AG10803 (cell line): ENCODE measurements at regions not wholly inside any gene's neighbourhood (a gene's known extent, or its start where the extent isn't known, plus 50 kb on each side); places are given as distances from the start of the nearest gene placed in this dataset.
"Not testable (repeated sequence)": the region's sequence is repeated elsewhere in the genome, so short reads cannot be mapped to it uniquely, and the experiment has no call there.

Source experiments
- DNase-seq: peaks from one replicate; pipeline ENCODE4 v3.0.0; 2010; ENCODE audit warnings: low read depth
- H3K4me3 ChIP-seq: 2 replicates; pipeline ENCODE4 v1.5.1; 2011; ENCODE audit warnings: mild to moderate bottlenecking, low read length, control low read depth
- TF ChIP-seq, protein P1 (sequence below): conservative IDR thresholded peaks from 2 replicates; pipeline ENCODE4 v1.5.1; 2011; ENCODE audit warnings: mild to moderate bottlenecking, low read length, control low read depth, inconsistent platforms

DNA sequence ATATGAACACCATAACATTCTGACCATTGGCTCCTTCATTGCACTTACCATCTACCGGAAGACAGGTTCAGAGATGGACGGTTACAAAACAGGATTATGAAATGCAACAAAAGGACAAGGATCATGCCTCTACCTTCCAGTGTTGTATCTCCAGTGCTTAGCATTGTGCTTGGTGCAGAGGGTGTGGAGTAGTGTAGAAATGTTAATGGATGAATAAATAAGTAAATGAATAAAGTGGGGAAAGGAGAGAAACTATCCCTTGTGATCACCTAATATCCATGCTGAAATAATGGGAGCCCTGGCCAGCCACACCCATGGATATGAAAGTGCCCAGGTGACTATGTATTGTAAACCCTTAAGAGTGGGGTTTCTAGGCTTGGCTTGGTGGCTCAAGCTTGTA, 344.8 kb upstream of the LMCD1 start:
- no peak for DNase-seq
- TF ChIP-seq, protein P1, sequence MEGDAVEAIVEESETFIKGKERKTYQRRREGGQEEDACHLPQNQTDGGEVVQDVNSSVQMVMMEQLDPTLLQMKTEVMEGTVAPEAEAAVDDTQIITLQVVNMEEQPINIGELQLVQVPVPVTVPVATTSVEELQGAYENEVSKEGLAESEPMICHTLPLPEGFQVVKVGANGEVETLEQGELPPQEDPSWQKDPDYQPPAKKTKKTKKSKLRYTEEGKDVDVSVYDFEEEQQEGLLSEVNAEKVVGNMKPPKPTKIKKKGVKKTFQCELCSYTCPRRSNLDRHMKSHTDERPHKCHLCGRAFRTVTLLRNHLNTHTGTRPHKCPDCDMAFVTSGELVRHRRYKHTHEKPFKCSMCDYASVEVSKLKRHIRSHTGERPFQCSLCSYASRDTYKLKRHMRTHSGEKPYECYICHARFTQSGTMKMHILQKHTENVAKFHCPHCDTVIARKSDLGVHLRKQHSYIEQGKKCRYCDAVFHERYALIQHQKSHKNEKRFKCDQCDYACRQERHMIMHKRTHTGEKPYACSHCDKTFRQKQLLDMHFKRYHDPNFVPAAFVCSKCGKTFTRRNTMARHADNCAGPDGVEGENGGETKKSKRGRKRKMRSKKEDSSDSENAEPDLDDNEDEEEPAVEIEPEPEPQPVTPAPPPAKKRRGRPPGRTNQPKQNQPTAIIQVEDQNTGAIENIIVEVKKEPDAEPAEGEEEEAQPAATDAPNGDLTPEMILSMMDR, result no peak

GRCh38 chr3:8157640-8158039, 344.0 kb upstream of the LMCD1 start:
- H3K4me3 ChIP-seq, result no peak overlapping the region
- DNase-seq, result no peak
- TF ChIP-seq, protein P1, result no peak

More for the DNA sequence above, 344.8 kb upstream of the LMCD1 start:
- H3K4me3 ChIP-seq, result no peak overlapping the region

DNA sequence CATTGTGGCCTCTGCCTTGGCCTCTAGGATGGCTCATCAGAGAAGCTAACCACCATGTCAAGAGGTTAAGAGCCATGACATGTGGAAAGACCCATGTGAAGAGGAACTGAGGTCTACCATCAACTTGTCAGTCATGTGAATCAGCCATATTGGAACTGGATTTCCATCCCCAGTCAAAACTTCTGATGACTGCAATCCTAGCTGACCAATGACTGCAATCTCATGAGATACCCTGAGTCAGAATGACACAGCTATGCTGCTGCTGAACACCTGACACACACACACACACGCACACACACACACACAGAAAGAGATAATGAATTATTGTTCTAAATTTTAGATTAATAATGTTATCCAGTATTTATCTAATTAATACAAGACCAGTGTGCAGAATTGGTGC, 337.5 kb upstream of the LMCD1 start:
- TF ChIP-seq, protein P1, result no peak
- DNase-seq, result no peak

GRCh38 chr3:8166014-8166413, 335.6 kb upstream of the LMCD1 start:
- H3K4me3 ChIP-seq, result no peak overlapping the region
- TF ChIP-seq, protein P1, result no peak
- no peak for DNase-seq

More for the DNA sequence above, 337.5 kb upstream of the LMCD1 start:
- H3K4me3 ChIP-seq, result no peak overlapping the region

DNA sequence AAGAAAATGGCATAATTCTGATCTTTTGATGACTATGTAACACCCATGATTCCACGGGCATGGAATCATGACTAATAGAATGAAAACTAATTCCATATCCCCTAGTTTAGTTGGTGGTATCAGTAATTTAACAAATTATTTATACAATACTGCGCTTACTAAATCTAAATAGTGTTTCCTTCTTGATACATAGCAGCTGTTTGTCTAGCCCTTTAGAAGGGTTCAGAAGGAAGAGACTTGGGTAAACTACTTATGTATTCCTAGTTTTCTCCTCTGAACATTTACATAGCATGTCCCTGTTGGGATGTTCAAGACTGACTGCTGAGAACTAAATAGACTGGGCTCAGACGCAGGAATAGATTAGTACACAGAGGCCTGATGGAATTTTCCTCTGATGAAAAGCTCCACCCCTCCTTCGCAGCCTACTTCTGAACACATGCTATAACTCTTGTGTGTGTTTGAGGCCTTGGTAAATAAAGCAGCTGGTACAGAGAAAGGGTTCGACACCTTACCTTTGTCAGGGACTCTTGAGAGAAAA, 330.6 kb upstream of the LMCD1 start:
- no peak overlapping the region for H3K4me3 ChIP-seq
- DNase-seq, result no peak
- TF ChIP-seq, protein P1, result no peak

DNA sequence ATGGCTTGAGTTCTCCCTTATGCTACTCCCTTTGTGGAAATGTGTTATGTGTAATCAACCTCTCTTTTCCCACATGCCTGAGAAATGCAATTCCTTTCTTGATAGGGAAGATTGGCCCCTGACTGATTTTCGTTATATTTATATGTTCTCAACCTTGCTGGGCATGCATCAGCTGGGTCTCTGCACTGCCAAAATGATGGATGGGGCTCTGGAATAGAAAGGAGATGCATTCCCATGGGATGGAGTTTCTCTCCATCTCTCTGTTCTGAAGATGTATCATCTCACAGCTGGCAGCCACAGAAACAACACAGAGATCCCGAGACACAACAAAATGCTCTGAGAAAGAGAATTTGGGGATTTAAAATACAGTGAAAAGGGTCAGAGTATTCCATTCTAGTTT, 327.7 kb upstream of the LMCD1 start:
- TF ChIP-seq, protein P1, result no peak
- no peak overlapping the region for H3K4me3 ChIP-seq
- no peak for DNase-seq

DNA sequence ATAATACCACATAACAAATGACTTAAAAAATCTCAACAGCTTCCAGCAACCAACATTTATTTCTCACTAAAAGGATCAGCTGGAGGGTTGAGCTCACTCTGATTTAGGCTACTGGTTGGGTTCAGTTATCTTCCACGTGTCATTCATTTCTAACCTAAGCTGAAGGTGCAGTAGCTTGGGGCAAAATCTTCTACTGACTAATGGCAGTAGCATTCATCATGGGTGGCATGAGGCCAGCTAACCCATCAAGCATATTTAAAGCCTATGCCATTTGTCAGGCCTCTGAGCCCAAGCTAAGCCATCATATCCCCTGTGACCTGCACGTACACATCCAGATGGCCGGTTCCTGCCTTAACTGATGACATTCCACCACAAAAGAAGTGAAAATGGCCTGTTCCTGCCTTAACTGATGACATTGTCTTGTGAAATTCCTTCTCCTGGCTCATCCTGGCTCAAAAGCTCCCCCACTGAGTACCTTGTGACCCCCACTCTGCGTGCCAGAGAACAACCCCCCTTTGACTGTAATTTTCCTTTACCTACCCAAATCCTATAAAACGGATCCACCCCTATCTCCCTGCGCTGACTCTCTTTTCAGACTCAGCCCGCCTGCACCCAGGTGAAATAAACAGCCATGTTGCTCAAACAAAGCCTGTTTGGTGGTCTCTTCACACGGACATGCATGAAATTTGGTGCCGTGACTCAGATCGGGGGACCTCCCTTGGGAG, 324.7 kb upstream of the LMCD1 start:
- not testable (repeated sequence) for H3K4me3 ChIP-seq
- DNase-seq, result peak; percentile 10

DNA sequence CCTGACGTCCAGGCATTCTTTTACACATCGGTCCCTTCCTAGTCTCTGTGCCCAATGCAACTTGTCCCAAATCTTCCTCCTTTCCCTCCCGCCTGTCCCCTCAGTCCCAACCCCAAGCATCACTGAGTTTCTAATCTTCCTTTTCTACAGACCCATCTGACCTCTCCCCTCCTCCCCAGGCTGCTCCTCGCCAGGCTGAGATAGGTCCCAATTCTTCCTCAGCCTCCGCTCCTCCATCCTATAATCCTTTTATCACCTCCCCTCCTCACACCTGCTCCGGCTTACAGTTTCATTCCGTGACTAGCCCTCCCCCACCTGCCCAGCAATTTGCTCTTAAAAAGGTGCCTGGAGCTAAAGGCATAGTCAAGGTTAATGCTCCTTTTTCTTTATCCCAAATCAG, 323.1 kb upstream of the LMCD1 start:
- DNase-seq, H3K4me3 ChIP-seq: not testable (repeated sequence)
